GM23338 (cell line): ENCODE measurements at regions not wholly inside any gene's neighbourhood (a gene's known extent, or its start where the extent isn't known, plus 50 kb on each side); places are given as distances from the start of the nearest gene placed in this dataset.

ENCODE experiments used
- ATAC-seq: fragments of 200-7000 bp; cut with Tn5 transposase; 3 replicates; pipeline ENCODE4 v1.9.1; 2020
- DNase-seq: peaks from one replicate; pipeline ENCODE4 v3.0.0-alpha.2; 2015; ENCODE audit warnings: low spot score
- H2AFZ ChIP-seq: fragments of 200-600 bp; sonication (generic); 2 replicates; pipeline ENCODE4 v1.8.0; 2016; ENCODE audit warnings: antibody characterized with exemption, mild to moderate bottlenecking, moderate library complexity
- H3F3A ChIP-seq: fragments of 200-600 bp; sonication (generic); replicated peaks from 2 replicates; pipeline ENCODE4 v1.8.0; 2017; ENCODE audit warnings: antibody characterized with exemption, mixed run types, low read depth
- H3K27ac ChIP-seq: fragments of 200-600 bp; sonication (generic); 2 replicates; pipeline ENCODE4 v1.6.1; 2016; ENCODE audit warnings: low read depth
- H3K27me3 ChIP-seq: fragments of 200-600 bp; sonication (generic); 2 replicates; pipeline ENCODE4 v1.8.0; 2016; ENCODE audit warnings: mild to moderate bottlenecking, mixed run types, moderate library complexity; ENCODE audit not compliant: insufficient read depth
- H3K36me3 ChIP-seq: fragments of 200-600 bp; sonication (generic); 2 replicates; pipeline ENCODE4 v1.8.0; 2016; ENCODE audit warnings: mild to moderate bottlenecking; ENCODE audit not compliant: insufficient read depth
- H3K4me1 ChIP-seq: fragments of 200-600 bp; sonication (generic); 2 replicates; pipeline ENCODE4 v1.8.0; 2016; ENCODE audit warnings: mild to moderate bottlenecking, moderate library complexity; ENCODE audit not compliant: insufficient read depth
- H3K4me2 ChIP-seq: fragments of 200-600 bp; sonication (generic); 2 replicates; pipeline ENCODE4 v1.7.1; 2017; ENCODE audit warnings: mixed run types
- H3K4me3 ChIP-seq: fragments of 200-600 bp; sonication (generic); 2 replicates; pipeline ENCODE4 v1.6.1; 2016; ENCODE audit warnings: mixed run types
- H3K79me2 ChIP-seq: fragments of 200-600 bp; sonication (generic); replicated peaks from 2 replicates; pipeline ENCODE4 v1.8.0; 2017; ENCODE audit warnings: mild to moderate bottlenecking; ENCODE audit not compliant: insufficient read depth
- H3K9me2 ChIP-seq: fragments of 200-600 bp; sonication (generic); 2 replicates; pipeline ENCODE4 v1.8.0; 2017; ENCODE audit not compliant: insufficient read depth
- H4K20me1 ChIP-seq: fragments of 200-600 bp; sonication (generic); replicated peaks from 2 replicates; pipeline ENCODE4 v1.8.0; 2017; ENCODE audit warnings: mild to moderate bottlenecking; ENCODE audit not compliant: insufficient read depth
- H3K27ac Mint-ChIP-seq: 2 replicates; pipeline ENCODE4 v1.8.0; 2020; ENCODE audit warnings: inconsistent platforms, mild to moderate bottlenecking, moderate library complexity, mixed read lengths
- H3K27me3 Mint-ChIP-seq: 3 replicates; pipeline ENCODE4 v1.8.0; 2022; ENCODE audit warnings: low read depth, mild to moderate bottlenecking, moderate library complexity, mixed read lengths, inconsistent platforms; ENCODE audit not compliant: insufficient read depth, poor library complexity
- H3K36me3 Mint-ChIP-seq: 3 replicates; pipeline ENCODE4 v1.8.0; 2021; ENCODE audit warnings: low read depth, mild to moderate bottlenecking, inconsistent platforms, moderate library complexity, mixed read lengths
- H3K4me1 Mint-ChIP-seq: 3 replicates; pipeline ENCODE4 v1.8.0; 2020; ENCODE audit warnings: mild to moderate bottlenecking, inconsistent platforms, mixed read lengths
- H3K4me3 Mint-ChIP-seq: 3 replicates; pipeline ENCODE4 v1.8.0; 2021; ENCODE audit warnings: moderate library complexity, mild to moderate bottlenecking, inconsistent platforms, mixed read lengths
- H3K9me3 Mint-ChIP-seq: 3 replicates; pipeline ENCODE4 v1.8.0; 2020; ENCODE audit warnings: moderate library complexity, mild to moderate bottlenecking, inconsistent platforms, mixed read lengths
- CREB1 ChIP-seq: fragments of 250-450 bp; sonication (Bioruptor Pico); IDR thresholded peaks from 2 replicates; pipeline ENCODE4 v1.5.0; 2020; ENCODE audit warnings: low read depth, mild to moderate bottlenecking, moderate library complexity
- ETS1 ChIP-seq: IDR thresholded peaks from 2 replicates; pipeline ENCODE4 v1.6.1; 2016; ENCODE audit warnings: antibody characterized with exemption
- EZH2 ChIP-seq: fragments of 200-600 bp; sonication (generic); IDR thresholded peaks from one replicate; pipeline ENCODE4 v1.8.0; 2017; ENCODE audit warnings: antibody characterized with exemption, mild to moderate bottlenecking, low read depth; ENCODE audit not compliant: unreplicated experiment
- EZH2phosphoT487 ChIP-seq: fragments of 200-600 bp; sonication (generic); IDR thresholded peaks from one replicate; pipeline ENCODE4 v1.8.1; 2018; ENCODE audit warnings: antibody characterized with exemption; ENCODE audit not compliant: unreplicated experiment
- JUNB ChIP-seq: IDR thresholded peaks from one replicate; pipeline ENCODE4 v1.6.1; 2016; ENCODE audit warnings: antibody characterized with exemption; ENCODE audit not compliant: unreplicated experiment
- NANOG ChIP-seq: IDR thresholded peaks from 2 replicates; pipeline ENCODE4 v1.6.1; 2016; ENCODE audit warnings: antibody characterized with exemption, borderline replicate concordance
- STAT1 ChIP-seq: IDR thresholded peaks from one replicate; pipeline ENCODE4 v1.6.1; 2016; ENCODE audit warnings: antibody characterized with exemption; ENCODE audit not compliant: unreplicated experiment
- ZNF114 ChIP-seq: fragments of 250-450 bp; sonication (Bioruptor Pico); IDR thresholded peaks from 2 replicates; pipeline ENCODE4 v1.5.0; 2020; ENCODE audit warnings: mild to moderate bottlenecking, moderate library complexity
- ZNF331 ChIP-seq: fragments of 250-450 bp; sonication (Bioruptor Pico); IDR thresholded peaks from 2 replicates; pipeline ENCODE4 v1.5.0; 2020; ENCODE audit warnings: low read depth, mild to moderate bottlenecking, moderate library complexity
- ZNF462 ChIP-seq: fragments of 250-450 bp; sonication (Bioruptor Pico); IDR thresholded peaks from 2 replicates; pipeline ENCODE4 v1.5.0; 2020; ENCODE audit warnings: mild to moderate bottlenecking, moderate library complexity
- TF ChIP-seq, protein P1 (sequence below): IDR thresholded peaks from one replicate; pipeline ENCODE4 v1.6.1; 2018; ENCODE audit warnings: antibody characterized with exemption; ENCODE audit not compliant: unreplicated experiment
- TF ChIP-seq, protein P2 (sequence below), 2 experiments: fragments of 200-600 bp in 1 of 2; sonication (generic) in 1 of 2; conservative IDR thresholded peaks; 2 replicates each; pipeline versions ENCODE4 v1.5.1 to v1.6.1; 2016 to 2017; ENCODE audit warnings: antibody characterized with exemption in 2 of 2, low read depth in 2 of 2, mild to moderate bottlenecking in 2 of 2, moderate library complexity in 1 of 2

- TF ChIP-seq NANOG (no peak), ETS1 (no peak), EZH2 (no peak)
Measured at GRCh38 chr2:58650781-58651180, 409.7 kb upstream of the FANCL start (continued).

DNA sequence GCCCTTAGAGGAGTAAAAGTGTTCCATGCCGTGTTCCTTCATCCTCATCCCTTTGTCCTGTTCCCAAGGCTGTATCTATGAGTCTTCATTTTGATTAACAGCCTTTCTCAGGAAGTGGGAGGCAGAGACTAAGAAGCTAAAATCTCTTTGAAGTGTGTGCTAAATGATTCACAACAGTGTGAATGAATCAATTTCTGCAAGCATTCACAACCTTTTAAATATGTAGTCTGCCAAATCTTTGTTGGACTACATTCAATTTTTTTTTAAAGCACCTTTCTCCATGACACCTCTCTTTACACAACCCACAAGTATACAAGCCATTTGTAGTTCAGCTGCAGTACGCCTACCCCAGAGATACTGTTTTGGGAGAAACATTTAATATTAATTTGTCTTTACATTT, 408.6 kb upstream of the FANCL start:
- H3K36me3 Mint-ChIP-seq = no peaks in the 10 kb centered on the region
- H3K27me3 Mint-ChIP-seq = no peaks in the 10 kb centered on the region
- ATAC-seq (no peak), DNase-seq (no peak)
- Histone ChIP-seq H3K9me2 (no peaks in the 10 kb centered on the region), H3K79me2 (no peaks in the 10 kb centered on the region), H3K4me3 (no peak overlapping the region), H3K27ac (no peak overlapping the region), H3F3A (no peaks in the 10 kb centered on the region), H3K36me3 (no peaks in the 10 kb centered on the region), H3K4me1 (peaks cover 8% of the 10 kb centered on the region; the same call in 1 of the 2 replicates), H3K27me3 (no peaks in the 10 kb centered on the region), H3K4me2 (no peak overlapping the region), H2AFZ (no peak overlapping the region), H4K20me1 (no peaks in the 10 kb centered on the region)
- peak overlapping the region; percentile 22; the same call in 1 of the 2 replicates for H3K27ac Mint-ChIP-seq
- H3K4me1 Mint-ChIP-seq = peaks cover 29% of the 10 kb centered on the region
- H3K9me3 Mint-ChIP-seq = no peaks in the 10 kb centered on the region
- no peak overlapping the region for H3K4me3 Mint-ChIP-seq
- no peak for TF ChIP-seq ZNF331 (CRISPR knock-in tag)
- TF ChIP-seq CREB1 (CRISPR knock-in tag) = no peak
- TF ChIP-seq, protein P1, sequence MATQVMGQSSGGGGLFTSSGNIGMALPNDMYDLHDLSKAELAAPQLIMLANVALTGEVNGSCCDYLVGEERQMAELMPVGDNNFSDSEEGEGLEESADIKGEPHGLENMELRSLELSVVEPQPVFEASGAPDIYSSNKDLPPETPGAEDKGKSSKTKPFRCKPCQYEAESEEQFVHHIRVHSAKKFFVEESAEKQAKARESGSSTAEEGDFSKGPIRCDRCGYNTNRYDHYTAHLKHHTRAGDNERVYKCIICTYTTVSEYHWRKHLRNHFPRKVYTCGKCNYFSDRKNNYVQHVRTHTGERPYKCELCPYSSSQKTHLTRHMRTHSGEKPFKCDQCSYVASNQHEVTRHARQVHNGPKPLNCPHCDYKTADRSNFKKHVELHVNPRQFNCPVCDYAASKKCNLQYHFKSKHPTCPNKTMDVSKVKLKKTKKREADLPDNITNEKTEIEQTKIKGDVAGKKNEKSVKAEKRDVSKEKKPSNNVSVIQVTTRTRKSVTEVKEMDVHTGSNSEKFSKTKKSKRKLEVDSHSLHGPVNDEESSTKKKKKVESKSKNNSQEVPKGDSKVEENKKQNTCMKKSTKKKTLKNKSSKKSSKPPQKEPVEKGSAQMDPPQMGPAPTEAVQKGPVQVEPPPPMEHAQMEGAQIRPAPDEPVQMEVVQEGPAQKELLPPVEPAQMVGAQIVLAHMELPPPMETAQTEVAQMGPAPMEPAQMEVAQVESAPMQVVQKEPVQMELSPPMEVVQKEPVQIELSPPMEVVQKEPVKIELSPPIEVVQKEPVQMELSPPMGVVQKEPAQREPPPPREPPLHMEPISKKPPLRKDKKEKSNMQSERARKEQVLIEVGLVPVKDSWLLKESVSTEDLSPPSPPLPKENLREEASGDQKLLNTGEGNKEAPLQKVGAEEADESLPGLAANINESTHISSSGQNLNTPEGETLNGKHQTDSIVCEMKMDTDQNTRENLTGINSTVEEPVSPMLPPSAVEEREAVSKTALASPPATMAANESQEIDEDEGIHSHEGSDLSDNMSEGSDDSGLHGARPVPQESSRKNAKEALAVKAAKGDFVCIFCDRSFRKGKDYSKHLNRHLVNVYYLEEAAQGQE = no peak
- no peak for TF ChIP-seq STAT1
- TF ChIP-seq NANOG = no peak
- TF ChIP-seq, protein P2, sequence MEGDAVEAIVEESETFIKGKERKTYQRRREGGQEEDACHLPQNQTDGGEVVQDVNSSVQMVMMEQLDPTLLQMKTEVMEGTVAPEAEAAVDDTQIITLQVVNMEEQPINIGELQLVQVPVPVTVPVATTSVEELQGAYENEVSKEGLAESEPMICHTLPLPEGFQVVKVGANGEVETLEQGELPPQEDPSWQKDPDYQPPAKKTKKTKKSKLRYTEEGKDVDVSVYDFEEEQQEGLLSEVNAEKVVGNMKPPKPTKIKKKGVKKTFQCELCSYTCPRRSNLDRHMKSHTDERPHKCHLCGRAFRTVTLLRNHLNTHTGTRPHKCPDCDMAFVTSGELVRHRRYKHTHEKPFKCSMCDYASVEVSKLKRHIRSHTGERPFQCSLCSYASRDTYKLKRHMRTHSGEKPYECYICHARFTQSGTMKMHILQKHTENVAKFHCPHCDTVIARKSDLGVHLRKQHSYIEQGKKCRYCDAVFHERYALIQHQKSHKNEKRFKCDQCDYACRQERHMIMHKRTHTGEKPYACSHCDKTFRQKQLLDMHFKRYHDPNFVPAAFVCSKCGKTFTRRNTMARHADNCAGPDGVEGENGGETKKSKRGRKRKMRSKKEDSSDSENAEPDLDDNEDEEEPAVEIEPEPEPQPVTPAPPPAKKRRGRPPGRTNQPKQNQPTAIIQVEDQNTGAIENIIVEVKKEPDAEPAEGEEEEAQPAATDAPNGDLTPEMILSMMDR (conservative IDR thresholded peaks at IDR 0.05; ENCODE audit: low read depth in 2 of 2) = no peak
- no peak for TF ChIP-seq JUNB
- no peak for TF ChIP-seq ETS1
- TF ChIP-seq EZH2phosphoT487 = no peak
- no peak for TF ChIP-seq ZNF462 (CRISPR knock-in tag)
- TF ChIP-seq ZNF114 = no peak
- no peak for TF ChIP-seq EZH2
